Gastrocnemius medialis (tissue), 4 donors: ENCODE measurements at regions not wholly inside any gene's neighbourhood (a gene's known extent, or its start where the extent isn't known, plus 50 kb on each side); places are given as distances from the start of the nearest gene placed in this dataset.

Experiments
- POLR2A ChIP-seq, 2 donors: fragments of 450-650 bp; IDR thresholded peaks; one replicate each; pipeline ENCODE4 v1.6.1; 2017; ENCODE audit warnings: antibody characterized with exemption in 2 of 2, mild to moderate bottlenecking in 2 of 2, moderate library complexity in 2 of 2
- TF ChIP-seq, protein P1 (sequence below), 5 experiments: fragments of 450-650 bp in 3 of 5; fragments of 200-600 bp in 2 of 5; sonication (generic) in 2 of 5; IDR thresholded peaks in 4 of 5; conservative IDR thresholded peaks in 1 of 5; 1 replicate in 4 of 5; 2 replicates in 1 of 5; pipeline ENCODE4 v1.5.1; 2016 to 2019; ENCODE audit warnings: antibody characterized with exemption in 5 of 5, mild to moderate bottlenecking in 3 of 5, moderate library complexity in 3 of 5

DNA sequence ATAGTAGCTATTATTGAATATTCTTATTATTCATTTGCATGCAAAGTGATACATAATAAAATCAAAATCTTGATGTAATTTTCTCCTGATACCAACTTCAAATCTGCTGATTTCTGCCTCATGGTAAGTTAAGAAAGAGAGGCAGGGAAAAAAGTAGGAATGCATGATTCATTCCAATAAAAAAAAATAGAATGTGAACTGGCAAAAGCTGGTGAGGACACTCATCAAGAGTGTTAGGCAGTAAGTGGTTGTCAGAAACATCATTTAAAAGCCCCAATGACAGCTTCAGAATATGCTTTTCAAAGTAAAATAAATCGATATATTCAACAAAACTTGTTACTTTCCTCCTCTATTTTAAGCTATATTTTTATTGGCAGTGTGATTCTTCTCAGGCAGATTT lies 979.1 kb downstream of the TECRL start:
- TF ChIP-seq, protein P1, sequence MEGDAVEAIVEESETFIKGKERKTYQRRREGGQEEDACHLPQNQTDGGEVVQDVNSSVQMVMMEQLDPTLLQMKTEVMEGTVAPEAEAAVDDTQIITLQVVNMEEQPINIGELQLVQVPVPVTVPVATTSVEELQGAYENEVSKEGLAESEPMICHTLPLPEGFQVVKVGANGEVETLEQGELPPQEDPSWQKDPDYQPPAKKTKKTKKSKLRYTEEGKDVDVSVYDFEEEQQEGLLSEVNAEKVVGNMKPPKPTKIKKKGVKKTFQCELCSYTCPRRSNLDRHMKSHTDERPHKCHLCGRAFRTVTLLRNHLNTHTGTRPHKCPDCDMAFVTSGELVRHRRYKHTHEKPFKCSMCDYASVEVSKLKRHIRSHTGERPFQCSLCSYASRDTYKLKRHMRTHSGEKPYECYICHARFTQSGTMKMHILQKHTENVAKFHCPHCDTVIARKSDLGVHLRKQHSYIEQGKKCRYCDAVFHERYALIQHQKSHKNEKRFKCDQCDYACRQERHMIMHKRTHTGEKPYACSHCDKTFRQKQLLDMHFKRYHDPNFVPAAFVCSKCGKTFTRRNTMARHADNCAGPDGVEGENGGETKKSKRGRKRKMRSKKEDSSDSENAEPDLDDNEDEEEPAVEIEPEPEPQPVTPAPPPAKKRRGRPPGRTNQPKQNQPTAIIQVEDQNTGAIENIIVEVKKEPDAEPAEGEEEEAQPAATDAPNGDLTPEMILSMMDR (IDR thresholded peaks at IDR 0.05 in 4 of 5, conservative IDR thresholded peaks at IDR 0.05 in 1 of 5) = no peak
- TF ChIP-seq POLR2A (IDR thresholded peaks at IDR 0.05) = no peak
